ENCODE measurements at regions not wholly inside any gene's neighbourhood (a gene's known extent, or its start where the extent isn't known, plus 50 kb on each side); places are given as distances from the start of the nearest gene placed in this dataset.

GRCh38 chr5:52725065-52725746 lies 62.5 kb upstream of the ITGA1 start:
- DNase-seq (ENCODE audit: low spot score) (peak; percentile 66), ATAC-seq (ENCODE audit: low read depth) (peak; percentile 85)
- peak overlapping the region; percentile 36 for H3K27ac ChIP-seq (ENCODE audit: poor library complexity, severe bottlenecking)
- no peaks in the 10 kb centered on the region for H3K27me3 ChIP-seq (ENCODE audit: insufficient read depth, poor library complexity, severe bottlenecking)
- no peaks in the 10 kb centered on the region for H3K9me3 ChIP-seq (ENCODE audit: severe bottlenecking)
- H3K4me3 ChIP-seq (ENCODE audit: severe bottlenecking) = no peak overlapping the region
- H3K4me1 ChIP-seq (ENCODE audit: insufficient read depth, poor library complexity, severe bottlenecking) = peaks cover 29% of the 10 kb centered on the region
- TF ChIP-seq CTCF (IDR thresholded peaks at IDR 0.05; ENCODE audit: poor library complexity, severe bottlenecking) = no peak
- H3K36me3 ChIP-seq (ENCODE audit: low read depth) = no peaks in the 10 kb centered on the region

GRCh38 chr5:52725808-52726207 lies 61.9 kb upstream of the ITGA1 start:
- Histone ChIP-seq H3K4me1 (ENCODE audit: insufficient read depth, poor library complexity, severe bottlenecking) (peaks cover 29% of the 10 kb centered on the region), H3K4me3 (ENCODE audit: severe bottlenecking) (no peak overlapping the region), H3K36me3 (ENCODE audit: low read depth) (no peaks in the 10 kb centered on the region), H3K9me3 (ENCODE audit: severe bottlenecking) (no peaks in the 10 kb centered on the region), H3K27ac (ENCODE audit: poor library complexity, severe bottlenecking) (peak overlapping the region; percentile 36), H3K27me3 (ENCODE audit: insufficient read depth, poor library complexity, severe bottlenecking) (no peaks in the 10 kb centered on the region)
- DNase-seq (ENCODE audit: low spot score) (no peak), ATAC-seq (ENCODE audit: low read depth) (no peak; the same call in 2 of the 3 replicates)
- TF ChIP-seq CTCF (IDR thresholded peaks at IDR 0.05; ENCODE audit: poor library complexity, severe bottlenecking) = no peak

- no peaks in the 10 kb centered on the region for H3K36me3 ChIP-seq (ENCODE audit: low read depth)
- no peak for TF ChIP-seq CTCF (IDR thresholded peaks at IDR 0.05; ENCODE audit: poor library complexity, severe bottlenecking)
- peaks cover 29% of the 10 kb centered on the region for H3K4me1 ChIP-seq (ENCODE audit: insufficient read depth, poor library complexity, severe bottlenecking)
- DNase-seq (ENCODE audit: low spot score) (no peak), ATAC-seq (ENCODE audit: low read depth) (no peak)
- no peaks in the 10 kb centered on the region for H3K9me3 ChIP-seq (ENCODE audit: severe bottlenecking)
- H3K27ac ChIP-seq (ENCODE audit: poor library complexity, severe bottlenecking) = peak overlapping the region; percentile 42
- no peaks in the 10 kb centered on the region for H3K27me3 ChIP-seq (ENCODE audit: insufficient read depth, poor library complexity, severe bottlenecking)
- no peak overlapping the region for H3K4me3 ChIP-seq (ENCODE audit: severe bottlenecking)
Observed at GRCh38 chr5:52727020-52727419, 60.7 kb upstream of the ITGA1 start.

GRCh38 chr5:52727576-52727975 lies 60.1 kb upstream of the ITGA1 start:
- DNase-seq (ENCODE audit: low spot score) (peak; percentile 74), ATAC-seq (ENCODE audit: low read depth) (peak; percentile 95)
- H3K4me1 ChIP-seq (ENCODE audit: insufficient read depth, poor library complexity, severe bottlenecking) = peaks cover 29% of the 10 kb centered on the region
- no peaks in the 10 kb centered on the region for H3K36me3 ChIP-seq (ENCODE audit: low read depth)
- no peaks in the 10 kb centered on the region for H3K9me3 ChIP-seq (ENCODE audit: severe bottlenecking)
- TF ChIP-seq CTCF (IDR thresholded peaks at IDR 0.05; ENCODE audit: poor library complexity, severe bottlenecking) = no peak
- H3K27me3 ChIP-seq (ENCODE audit: insufficient read depth, poor library complexity, severe bottlenecking) = no peaks in the 10 kb centered on the region
- peak overlapping the region; percentile 42 for H3K27ac ChIP-seq (ENCODE audit: poor library complexity, severe bottlenecking)
- no peak overlapping the region for H3K4me3 ChIP-seq (ENCODE audit: severe bottlenecking)

- ATAC-seq (ENCODE audit: low read depth) (no peak), DNase-seq (ENCODE audit: low spot score) (no peak)
- Histone ChIP-seq H3K27me3 (ENCODE audit: insufficient read depth, poor library complexity, severe bottlenecking) (no peaks in the 10 kb centered on the region), H3K4me1 (ENCODE audit: insufficient read depth, poor library complexity, severe bottlenecking) (peaks cover 29% of the 10 kb centered on the region), H3K36me3 (ENCODE audit: low read depth) (no peaks in the 10 kb centered on the region), H3K9me3 (ENCODE audit: severe bottlenecking) (no peaks in the 10 kb centered on the region), H3K27ac (ENCODE audit: poor library complexity, severe bottlenecking) (peak overlapping the region; percentile 42), H3K4me3 (ENCODE audit: severe bottlenecking) (no peak overlapping the region)
- no peak for TF ChIP-seq CTCF (IDR thresholded peaks at IDR 0.05; ENCODE audit: poor library complexity, severe bottlenecking)
Observed at GRCh38 chr5:52728224-52728623, 59.5 kb upstream of the ITGA1 start.

Data from RWPE2 (cell line).